Liver (tissue), 7 donors: ENCODE measurements at regions not wholly inside any gene's neighbourhood (a gene's known extent, or its start where the extent isn't known, plus 50 kb on each side); places are given as distances from the start of the nearest gene placed in this dataset.

Experiments used
- DNase-seq: peaks from one replicate; pipeline ENCODE4 v3.0.0-alpha.2; 2017; ENCODE audit warnings: low spot score
- H3K27ac ChIP-seq, 2 donors: one replicate each; pipeline ENCODE4 v1.7.0; 2013; ENCODE audit warnings: inconsistent platforms in 2 of 2, low read length in 2 of 2, control low read depth in 1 of 2, low read depth in 1 of 2, mild to moderate bottlenecking in 1 of 2
- H3K27me3 ChIP-seq, 4 donors: one replicate each; pipeline versions ENCODE4 v1.6.1 to v1.7.0; 2013; ENCODE audit warnings: low read length in 3 of 4, inconsistent platforms in 1 of 4, mild to moderate bottlenecking in 1 of 4, moderate library complexity in 1 of 4; ENCODE audit not compliant: control insufficient read depth in 4 of 4, insufficient read depth in 4 of 4
- H3K36me3 ChIP-seq, 4 donors: one replicate each; pipeline versions ENCODE4 v1.6.1 to v1.7.0; 2013; ENCODE audit warnings: low read length in 3 of 4, mild to moderate bottlenecking in 3 of 4, low read depth in 1 of 4, moderate library complexity in 1 of 4; ENCODE audit not compliant: control insufficient read depth in 4 of 4, insufficient read depth in 3 of 4
- H3K4me1 ChIP-seq, 4 donors: one replicate each; pipeline versions ENCODE4 v1.6.1 to v1.7.0; 2013; ENCODE audit warnings: low read length in 3 of 4, mild to moderate bottlenecking in 3 of 4, moderate library complexity in 1 of 4; ENCODE audit not compliant: control insufficient read depth in 4 of 4, insufficient read depth in 4 of 4
- H3K4me3 ChIP-seq, 3 donors: one replicate each; pipeline versions ENCODE4 v1.6.1 to v1.7.0; 2013; ENCODE audit warnings: low read length in 3 of 3, control low read depth in 1 of 3, low read depth in 1 of 3, mild to moderate bottlenecking in 1 of 3
- H3K9ac ChIP-seq, 2 donors: one replicate each; pipeline ENCODE4 v1.7.0; 2013; ENCODE audit warnings: low read length in 2 of 2, mild to moderate bottlenecking in 2 of 2, moderate library complexity in 2 of 2, control low read depth in 1 of 2, low read depth in 1 of 2
- H3K9me3 ChIP-seq, 4 donors: one replicate each; pipeline versions ENCODE4 v1.6.1 to v1.7.0; 2013; ENCODE audit warnings: low read length in 3 of 4; ENCODE audit not compliant: control insufficient read depth in 4 of 4
- ATF3 ChIP-seq: IDR thresholded peaks from 2 replicates; pipeline ENCODE4 v1.6.1; 2016; ENCODE audit warnings: antibody characterized with exemption
- FOXA1 ChIP-seq: IDR thresholded peaks from 2 replicates; pipeline ENCODE4 v1.6.1; 2016; ENCODE audit warnings: antibody characterized with exemption
- GABPA ChIP-seq, 2 donors: IDR thresholded peaks in 1 of 2; conservative IDR thresholded peaks in 1 of 2; 2 replicates each; pipeline ENCODE4 v1.6.1; 2016; ENCODE audit warnings: antibody characterized with exemption in 2 of 2, mild to moderate bottlenecking in 1 of 2, moderate library complexity in 1 of 2
- HNF4G ChIP-seq: IDR thresholded peaks from 2 replicates; pipeline ENCODE4 v1.6.1; 2016; ENCODE audit warnings: antibody characterized with exemption
- JUND ChIP-seq, 2 donors: IDR thresholded peaks; 2 replicates each; pipeline ENCODE4 v1.6.1; 2016; ENCODE audit warnings: antibody characterized with exemption in 2 of 2
- NR2F2 ChIP-seq: IDR thresholded peaks from 2 replicates; pipeline ENCODE4 v1.6.1; 2016; ENCODE audit warnings: antibody characterized with exemption
- RAD21 ChIP-seq, 2 donors: IDR thresholded peaks; 2 replicates each; pipeline ENCODE4 v1.6.1; 2016; ENCODE audit warnings: antibody characterized with exemption in 2 of 2, mild to moderate bottlenecking in 2 of 2
- REST ChIP-seq: IDR thresholded peaks from 2 replicates; pipeline ENCODE4 v1.6.1; 2016; ENCODE audit warnings: antibody characterized with exemption, mild to moderate bottlenecking
- SP1 ChIP-seq: IDR thresholded peaks from 2 replicates; pipeline ENCODE4 v1.6.1; 2018; ENCODE audit warnings: antibody characterized with exemption, mild to moderate bottlenecking
- TAF1 ChIP-seq: conservative IDR thresholded peaks from 2 replicates; pipeline ENCODE4 v1.6.1; 2016; ENCODE audit warnings: antibody characterized with exemption, mild to moderate bottlenecking
- ZBTB33 ChIP-seq: IDR thresholded peaks from 2 replicates; pipeline ENCODE4 v1.6.1; 2016; ENCODE audit warnings: antibody characterized with exemption
- WGBS: extraction: QIAGEN DNeasy Blood & Tissue Kit; methylation state at CpG from one replicate; pipeline ENCODE4 v1.1.7; 2013; 5-methylcytosine and 5-hydroxymethylcytosine counted together
- TF ChIP-seq, protein P1 (sequence below): IDR thresholded peaks from 2 replicates; pipeline ENCODE4 v1.6.1; 2016; ENCODE audit warnings: antibody characterized with exemption
- donor health status: healthy.
- donor health status: healthy.
- donor health status: healthy.
- donor health status: healthy.

- peaks cover 0 to 9% (median 6%) of the 10 kb centered on the region in 4 donors for H3K36me3 ChIP-seq
- H3K27me3 ChIP-seq = no peaks in the 10 kb centered on the region
- TF ChIP-seq, protein P1, sequence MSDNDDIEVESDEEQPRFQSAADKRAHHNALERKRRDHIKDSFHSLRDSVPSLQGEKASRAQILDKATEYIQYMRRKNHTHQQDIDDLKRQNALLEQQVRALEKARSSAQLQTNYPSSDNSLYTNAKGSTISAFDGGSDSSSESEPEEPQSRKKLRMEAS = no peak
- no peak for TF ChIP-seq REST
- no peaks in the 10 kb centered on the region for H3K9me3 ChIP-seq
- no peak overlapping the region for H3K4me3 ChIP-seq
- WGBS = 76% methylated on average over 17 of the region's 17 CpGs
- H3K4me1 ChIP-seq = peaks cover 0 to 3% (median 0%) of the 10 kb centered on the region in 4 donors
- no peak for DNase-seq
- no peak overlapping the region for H3K27ac ChIP-seq
- no peak overlapping the region for H3K9ac ChIP-seq
Measured at GRCh38 chr12:124404162-124404784, 109.4 kb downstream of the RFLNA start.

- peaks cover 0 to 6% (median 0%) of the 10 kb centered on the region in 4 donors for H3K4me1 ChIP-seq
- WGBS = 85% methylated on average over 9 of the region's 9 CpGs
- H3K27ac ChIP-seq = no peak overlapping the region
- H3K9ac ChIP-seq = no peak overlapping the region
- DNase-seq = no peak
- H3K36me3 ChIP-seq = peaks cover 0 to 8% (median 2%) of the 10 kb centered on the region in 4 donors
- H3K27me3 ChIP-seq = no peaks in the 10 kb centered on the region
- TF ChIP-seq GABPA (IDR thresholded peaks at IDR 0.05 in 1 of 2, conservative IDR thresholded peaks at IDR 0.05 in 1 of 2) (no peak), RAD21 (IDR thresholded peaks at IDR 0.05) (no peak), FOXA1 (no peak), HNF4G (no peak), ATF3 (no peak), ZBTB33 (no peak), JUND (IDR thresholded peaks at IDR 0.05) (no peak), SP1 (no peak), NR2F2 (no peak), TAF1 (no peak)
- no peaks in the 10 kb centered on the region for H3K9me3 ChIP-seq
- H3K4me3 ChIP-seq = no peak overlapping the region
Measured at GRCh38 chr12:124403273-124403672, 108.4 kb downstream of the RFLNA start.
